CD14-positive monocyte (primary cell): ENCODE measurements at regions not wholly inside any gene's neighbourhood (a gene's known extent, or its start where the extent isn't known, plus 50 kb on each side); places are given as distances from the start of the nearest gene placed in this dataset.

Source experiments
- DNase-seq, 3 donors: peaks; one replicate each; pipeline ENCODE4 v3.0.0-alpha.2; 2011 to 2022
- H2AFZ ChIP-seq: 2 replicates; pipeline ENCODE4 v1.6.0; 2012; ENCODE audit warnings: mild to moderate bottlenecking, low read depth, low read length, inconsistent platforms; ENCODE audit not compliant: insufficient read depth, poor library complexity, severe bottlenecking
- H3K27ac ChIP-seq, 2 donors: 1 replicate in 1 of 2; 2 replicates in 1 of 2; pipeline ENCODE4 v1.5.1; 2012 to 2013; ENCODE audit warnings: low read length in 2 of 2, control low read depth in 1 of 2, inconsistent platforms in 1 of 2, low read depth in 1 of 2, mild to moderate bottlenecking in 1 of 2
- H3K27me3 ChIP-seq, 2 donors: one replicate each; pipeline versions ENCODE4 v1.6.0 to v1.6.1; 2011 to 2013; ENCODE audit warnings: low read length in 2 of 2; ENCODE audit not compliant: control insufficient read depth in 2 of 2, insufficient read depth in 2 of 2
- H3K36me3 ChIP-seq, 2 donors: replicated peaks in 1 of 2; 1 replicate in 1 of 2; 2 replicates in 1 of 2; pipeline versions ENCODE4 v1.5.1 to v1.6.1; 2012 to 2013; ENCODE audit warnings: low read length in 2 of 2, control low read depth in 1 of 2, inconsistent platforms in 1 of 2, mild to moderate bottlenecking in 1 of 2; ENCODE audit not compliant: insufficient read depth in 2 of 2, control insufficient read depth in 1 of 2
- H3K4me1 ChIP-seq, 2 donors: 1 replicate in 1 of 2; 2 replicates in 1 of 2; pipeline versions ENCODE4 v1.5.1 to v1.6.1; 2012 to 2013; ENCODE audit warnings: low read length in 2 of 2, control low read depth in 1 of 2, inconsistent platforms in 1 of 2, mild to moderate bottlenecking in 1 of 2, moderate library complexity in 1 of 2; ENCODE audit not compliant: insufficient read depth in 2 of 2, control insufficient read depth in 1 of 2
- H3K4me2 ChIP-seq: replicated peaks from 2 replicates; pipeline ENCODE3; 2012; ENCODE audit warnings: low read length, moderate library complexity, mild to moderate bottlenecking; ENCODE audit not compliant: poor library complexity, severe bottlenecking; ENCODE audit errors: extremely low read depth
- H3K4me3 ChIP-seq, 3 experiments: fragments of 200-600 bp in 1 of 3; sonication (generic) in 1 of 3; replicated peaks in 1 of 3; 1 replicate in 2 of 3; 2 replicates in 1 of 3; pipeline ENCODE4 v1.5.1; 2011 to 2013; ENCODE audit warnings: low read length in 3 of 3, mild to moderate bottlenecking in 3 of 3, control low read depth in 2 of 3, low read depth in 2 of 3, inconsistent platforms in 1 of 3, moderate library complexity in 1 of 3
- H3K79me2 ChIP-seq: 2 replicates; pipeline ENCODE4 v1.6.0; 2012; ENCODE audit warnings: mild to moderate bottlenecking, control low read depth, inconsistent platforms, low read length, moderate library complexity; ENCODE audit not compliant: insufficient read depth
- H3K9ac ChIP-seq: 2 replicates; pipeline ENCODE4 v1.6.0; 2017; ENCODE audit warnings: low read length, mild to moderate bottlenecking; ENCODE audit not compliant: insufficient read depth, poor library complexity, severe bottlenecking
- H3K9me3 ChIP-seq, 2 donors: replicated peaks in 1 of 2; 1 replicate in 1 of 2; 2 replicates in 1 of 2; pipeline versions ENCODE4 v1.5.1 to v1.6.1; 2012 to 2013; ENCODE audit warnings: low read length in 2 of 2, control low read depth in 1 of 2; ENCODE audit not compliant: control insufficient read depth in 1 of 2, insufficient read depth in 1 of 2
- H4K20me1 ChIP-seq: 2 replicates; pipeline ENCODE4 v1.6.0; 2012; ENCODE audit warnings: mild to moderate bottlenecking, low read length, control low read depth, moderate library complexity; ENCODE audit not compliant: insufficient read depth
- H3K27ac Mint-ChIP-seq, 7 donors: one replicate each; pipeline ENCODE4 v1.8.0; 2020; ENCODE audit warnings: mild to moderate bottlenecking in 7 of 7, mixed read lengths in 7 of 7, moderate library complexity in 6 of 7, inconsistent platforms in 2 of 7
- H3K27me3 Mint-ChIP-seq, 3 donors: one replicate each; pipeline ENCODE4 v1.8.0; 2021 to 2022; ENCODE audit warnings: low read depth in 3 of 3, mild to moderate bottlenecking in 3 of 3, mixed read lengths in 3 of 3, moderate library complexity in 3 of 3, inconsistent platforms in 1 of 3
- H3K36me3 Mint-ChIP-seq, 2 donors: one replicate each; pipeline ENCODE4 v1.8.0; 2020; ENCODE audit warnings: mixed read lengths in 2 of 2, inconsistent platforms in 1 of 2, mild to moderate bottlenecking in 1 of 2
- H3K4me1 Mint-ChIP-seq: one replicate; pipeline ENCODE4 v1.8.0; 2020; ENCODE audit warnings: mild to moderate bottlenecking, mixed read lengths
- H3K4me3 Mint-ChIP-seq, 2 donors: one replicate each; pipeline ENCODE4 v1.8.0; 2020; ENCODE audit warnings: mild to moderate bottlenecking in 2 of 2, mixed read lengths in 2 of 2, moderate library complexity in 1 of 2
- H3K9me3 Mint-ChIP-seq, 7 donors: one replicate each; pipeline ENCODE4 v1.8.0; 2020 to 2022; ENCODE audit warnings: mixed read lengths in 7 of 7, mild to moderate bottlenecking in 6 of 7, moderate library complexity in 6 of 7, inconsistent platforms in 2 of 7
- CTCF ChIP-seq: fragments of 200-600 bp; IDR thresholded peaks from one replicate; pipeline ENCODE4 v1.8.0; 2022; ENCODE audit warnings: antibody characterized with exemption, mild to moderate bottlenecking
- WGBS: methylation state at CpG from one replicate; pipeline ENCODE4 v1.1.5; 2013; ENCODE audit warnings: missing lambda C conversion rate; ENCODE audit not compliant: insufficient coverage; 5-methylcytosine and 5-hydroxymethylcytosine counted together
- intact Hi-C, 2 donors: fragments of 100-400 bp; cut with micrococcal nuclease; formaldehyde crosslinking; loops; one replicate each; pipeline versions ENCODE4 v1.15.0 to v1.15.1; 2023

GRCh38 chr14:97840159-97840558, 1043.0 kb downstream of the VRK1 start:
- H3K27me3 ChIP-seq: no peaks in the 10 kb centered on the region
- no peaks in the 10 kb centered on the region for H3K36me3 ChIP-seq
- H2AFZ ChIP-seq: no peak overlapping the region
- no peaks in the 10 kb centered on the region for H3K9me3 ChIP-seq
- H3K79me2 ChIP-seq: no peaks in the 10 kb centered on the region
- no peak overlapping the region for H3K4me2 ChIP-seq
- peaks cover 3 to 4% (median 4%) of the 10 kb centered on the region in 3 donors for H3K27me3 Mint-ChIP-seq
- no peak for DNase-seq
- H3K9ac ChIP-seq: no peak overlapping the region
- no peaks in the 10 kb centered on the region for H3K36me3 Mint-ChIP-seq
- H3K27ac ChIP-seq: no peak overlapping the region
- H3K4me3 ChIP-seq: no peak overlapping the region
- no peaks in the 10 kb centered on the region for H3K4me1 Mint-ChIP-seq
- 78% methylated on average over 4 of the region's 4 CpGs for WGBS
- no peaks in the 10 kb centered on the region for H3K4me1 ChIP-seq
- TF ChIP-seq CTCF: no peak
- H3K9me3 Mint-ChIP-seq: peaks cover 0 to 7% (median 2%) of the 10 kb centered on the region in 7 donors
- intact Hi-C loops: no loop called here
- H3K4me3 Mint-ChIP-seq: no peak overlapping the region
- no peaks in the 10 kb centered on the region for H4K20me1 ChIP-seq
- no peak overlapping the region for H3K27ac Mint-ChIP-seq

GRCh38 chr14:97841762-97842161, 1044.6 kb downstream of the VRK1 start:
- Mint-ChIP-seq H3K36me3 (no peaks in the 10 kb centered on the region), H3K27ac (no peak overlapping the region), H3K9me3 (peaks cover 0 to 3% (median 2%) of the 10 kb centered on the region in 7 donors), H3K27me3 (peaks cover 2 to 4% (median 3%) of the 10 kb centered on the region in 3 donors), H3K4me3 (no peak overlapping the region), H3K4me1 (no peaks in the 10 kb centered on the region)
- no peaks in the 10 kb centered on the region for H3K4me1 ChIP-seq
- H3K27ac ChIP-seq: no peak overlapping the region
- H3K9ac ChIP-seq: no peak overlapping the region
- TF ChIP-seq CTCF: no peak
- H3K27me3 ChIP-seq: no peaks in the 10 kb centered on the region
- H3K36me3 ChIP-seq: no peaks in the 10 kb centered on the region
- 6% methylated on average over 2 of the region's 5 CpGs for WGBS
- no peaks in the 10 kb centered on the region for H3K79me2 ChIP-seq
- no peak overlapping the region for H2AFZ ChIP-seq
- no peaks in the 10 kb centered on the region for H3K9me3 ChIP-seq
- intact Hi-C loops: no loop called here
- no peak overlapping the region for H3K4me2 ChIP-seq
- H3K4me3 ChIP-seq: no peak overlapping the region
- H4K20me1 ChIP-seq: no peaks in the 10 kb centered on the region
- no peak for DNase-seq
